NCI-H446 (cell line): ENCODE measurements at regions not wholly inside any gene's neighbourhood (a gene's known extent, or its start where the extent isn't known, plus 50 kb on each side); places are given as distances from the start of the nearest gene placed in this dataset.
"Not testable (repeated sequence)": the region's sequence is repeated elsewhere in the genome, so short reads cannot be mapped to it uniquely, and the experiment has no call there.

ENCODE experiments used
- DNase-seq, 2 experiments: peaks; one replicate each; lab custom pipeline; 2025; lab: John Stamatoyannopoulos, UW

- no peak for DNase-seq
These were observed 401.2 kb downstream of the THBS2 start for GRCh38 chr6:168852376-168852884.

DNA sequence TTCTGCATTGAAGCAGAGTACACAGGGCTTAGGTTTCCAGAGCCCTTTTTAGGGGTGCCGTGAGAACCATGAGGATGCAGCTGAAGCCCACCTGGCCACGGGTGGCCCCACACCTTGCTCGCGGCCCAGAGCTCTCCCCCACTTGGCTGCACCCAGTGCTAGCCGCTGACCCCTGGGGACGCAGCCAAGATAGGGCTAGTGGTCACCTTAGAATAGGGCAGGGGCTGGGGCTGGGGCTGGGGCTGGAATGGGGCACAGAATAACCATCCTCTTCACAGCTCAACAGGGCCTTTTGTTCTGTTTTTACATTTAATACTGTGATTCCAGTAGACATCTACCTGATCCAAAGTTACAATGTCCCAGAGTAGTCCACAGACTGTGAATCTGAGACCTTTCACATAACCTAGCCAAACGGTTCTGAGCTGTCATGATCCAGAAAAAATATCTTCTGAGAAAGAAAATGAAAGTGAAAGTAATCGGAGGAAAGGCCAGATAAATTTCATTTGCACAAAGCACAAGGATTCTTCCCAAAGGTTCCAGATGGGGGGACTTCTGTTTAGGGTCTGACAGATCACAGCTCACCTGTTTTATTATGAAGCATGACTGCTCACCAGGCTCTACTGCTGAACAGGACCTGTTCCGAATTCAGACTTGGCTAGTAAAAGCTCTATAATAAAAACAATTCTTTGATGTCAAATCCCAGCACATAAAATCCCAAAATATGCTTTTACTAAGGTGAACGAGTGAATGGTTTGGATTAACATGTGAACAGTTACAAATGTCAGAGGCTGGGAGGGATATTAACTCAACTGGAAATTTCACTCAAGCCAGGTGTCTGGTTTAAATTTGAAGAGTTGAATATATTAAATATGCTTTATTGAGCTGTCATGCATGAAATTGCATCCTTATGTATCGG, 401.9 kb downstream of the THBS2 start:
- no peak for DNase-seq

- DNase-seq: not testable (repeated sequence)
These were observed 403.5 kb downstream of the THBS2 start for GRCh38 chr6:168850027-168850736.

GRCh38 chr6:168849459-168849858, 404.2 kb downstream of the THBS2 start:
- DNase-seq: no peak

DNA sequence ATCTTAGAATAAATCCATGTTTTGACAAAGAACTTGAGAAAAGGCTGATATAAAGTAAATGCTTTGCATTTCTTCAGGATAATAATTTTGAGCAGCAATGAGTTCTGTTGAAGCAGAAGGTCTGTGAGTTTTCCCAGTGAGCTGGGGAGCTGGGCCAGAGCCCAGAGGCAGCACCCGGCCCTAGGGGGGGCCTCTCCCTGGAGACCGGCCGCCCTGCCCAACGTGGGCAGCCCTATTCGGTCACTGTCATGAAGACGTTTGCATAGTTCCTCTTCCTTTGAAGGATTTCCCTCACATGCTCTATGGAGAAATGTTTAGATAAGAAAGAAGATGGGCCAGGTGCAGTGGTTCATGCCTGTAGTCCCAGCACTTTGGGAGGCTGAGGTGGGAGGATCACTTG, 404.8 kb downstream of the THBS2 start:
- no peak for DNase-seq

- no peak for DNase-seq
These were observed 404.0 kb downstream of the SMOC2 start for GRCh38 chr6:168844821-168845609.

DNA sequence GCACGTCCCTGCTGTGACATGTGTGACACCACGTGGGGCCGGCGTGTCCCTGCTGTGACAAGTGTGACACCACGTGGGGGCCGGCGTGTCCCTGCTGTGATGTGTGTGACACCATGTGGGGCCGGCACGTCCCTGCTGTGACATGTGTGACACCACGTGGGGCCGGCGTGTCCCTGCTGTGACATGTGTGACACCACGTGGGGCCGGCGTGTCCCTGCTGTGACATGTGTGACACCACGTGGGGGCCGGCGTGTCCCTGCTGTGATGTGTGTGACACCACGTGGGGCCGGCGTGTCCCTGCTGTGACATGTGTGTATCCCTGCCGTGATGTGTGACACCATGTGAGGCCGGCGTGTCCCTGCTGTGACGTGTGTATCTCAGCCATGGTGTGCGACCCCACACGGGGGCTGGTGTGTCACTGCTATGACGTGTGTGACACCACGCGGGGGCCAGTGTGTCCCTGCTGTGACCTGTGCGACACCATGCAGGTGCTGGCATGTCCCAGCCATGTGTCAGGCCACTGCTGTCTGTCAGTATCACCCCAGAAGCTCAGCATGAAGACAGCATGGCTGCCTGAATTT, 401.7 kb downstream of the SMOC2 start:
- DNase-seq: not testable (repeated sequence)

DNA sequence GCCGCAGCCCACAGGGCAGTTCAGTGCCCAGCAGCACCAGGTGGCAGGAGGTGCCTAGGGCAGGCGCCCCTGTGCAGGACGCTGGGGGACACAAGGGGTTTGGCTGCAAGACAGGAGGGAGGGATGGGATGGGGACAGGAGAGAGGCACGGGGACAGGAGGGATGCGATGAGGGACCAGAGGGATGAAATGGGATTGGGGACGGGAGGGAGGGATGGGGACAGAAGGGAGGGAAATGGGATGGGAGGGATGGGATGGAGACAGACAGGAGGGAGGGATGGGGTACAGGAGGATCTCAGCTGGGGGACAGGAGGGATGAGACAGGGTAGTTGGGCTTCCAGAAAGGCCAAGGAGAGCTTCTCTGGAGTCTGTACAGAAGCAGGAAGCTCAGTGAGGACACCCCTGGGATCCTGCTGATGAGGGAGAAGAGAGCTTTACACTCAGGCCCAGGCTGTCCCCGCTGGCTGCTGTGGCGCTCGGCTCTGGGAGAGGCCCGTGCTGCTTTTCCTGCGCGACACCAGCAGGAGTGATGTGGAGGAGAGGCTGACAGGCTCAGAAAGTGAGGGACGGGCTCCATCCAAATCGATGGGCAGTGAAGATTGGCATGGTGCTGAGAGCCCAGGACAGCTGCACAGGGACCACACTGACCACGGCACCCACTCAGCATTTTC, 400.8 kb downstream of the SMOC2 start:
- no peak for DNase-seq

- not testable (repeated sequence) for DNase-seq
These were observed 399.9 kb downstream of the SMOC2 start for GRCh38 chr6:168840932-168841331.

GRCh38 chr6:168840299-168840698, 399.3 kb downstream of the SMOC2 start:
- DNase-seq: not testable (repeated sequence)

GRCh38 chr6:168838037-168838399, 397.0 kb downstream of the SMOC2 start:
- no peak for DNase-seq

GRCh38 chr6:168837254-168838036, 396.5 kb downstream of the SMOC2 start:
- no peak for DNase-seq

- no peak for DNase-seq
These were observed 395.0 kb downstream of the SMOC2 start for GRCh38 chr6:168835991-168836390.

DNA sequence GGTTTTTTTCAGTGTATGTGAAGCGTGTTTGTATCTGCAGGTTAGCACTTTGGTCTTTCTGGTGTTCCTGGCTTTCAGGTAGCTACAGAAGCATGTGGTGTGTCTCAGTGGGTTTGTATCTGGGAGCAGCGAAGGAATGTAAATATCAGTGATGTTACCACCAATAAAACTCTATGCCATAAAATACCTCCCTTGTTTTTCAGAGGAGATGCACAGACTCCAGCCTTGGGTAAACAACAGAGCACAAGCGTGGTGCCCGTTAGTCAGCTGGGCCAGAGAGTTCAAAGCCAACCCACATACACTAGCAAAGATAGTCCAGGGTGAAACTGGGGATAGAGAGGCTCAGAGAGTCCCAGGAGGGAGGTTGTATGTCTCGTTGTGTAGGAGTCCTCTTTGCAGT, 393.8 kb downstream of the SMOC2 start:
- DNase-seq: no peak

GRCh38 chr6:168834042-168834587, 393.1 kb downstream of the SMOC2 start:
- DNase-seq: no peak

GRCh38 chr6:168828800-168829199, 387.8 kb downstream of the SMOC2 start:
- DNase-seq: no peak

DNA sequence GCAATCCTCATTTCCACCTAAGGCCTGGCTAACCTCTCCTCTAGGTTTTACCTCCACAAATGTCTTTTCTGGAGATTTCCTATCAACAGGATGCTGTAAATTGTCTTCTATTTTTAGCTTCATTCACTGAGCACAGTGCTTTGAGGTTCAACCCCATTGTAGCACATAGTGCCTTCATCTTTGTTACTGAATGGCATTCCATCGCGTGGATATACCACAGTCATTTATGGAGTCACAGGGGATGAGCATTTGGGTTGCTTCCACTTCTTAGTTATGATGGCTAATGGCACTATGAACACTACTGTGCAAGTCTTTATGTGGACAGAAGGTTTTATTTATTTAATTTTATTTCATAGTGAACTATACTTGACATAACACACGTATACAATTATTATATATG, 387.1 kb downstream of the SMOC2 start:
- DNase-seq: no peak

DNA sequence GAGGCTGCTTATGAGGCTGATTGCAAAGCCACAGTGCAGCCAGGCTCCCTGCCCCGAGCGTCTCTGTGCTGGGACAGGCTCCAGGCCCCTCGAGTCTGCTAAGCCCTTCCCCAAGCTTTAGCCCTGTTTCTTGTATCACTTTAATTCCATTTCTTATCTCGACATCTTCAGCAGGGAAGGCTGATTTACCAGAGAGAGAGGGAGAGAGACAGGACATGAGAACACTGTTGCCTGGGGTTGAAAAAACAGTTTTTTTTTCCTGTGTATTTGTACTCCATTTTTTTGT, 386.5 kb downstream of the SMOC2 start:
- no peak for DNase-seq

GRCh38 chr6:168826726-168827585, 386.0 kb downstream of the SMOC2 start:
- no peak for DNase-seq

GRCh38 chr6:168826078-168826390, 385.1 kb downstream of the SMOC2 start:
- DNase-seq: no peak
